Testis (tissue), 2 donors: ENCODE measurements at regions not wholly inside any gene's neighbourhood (a gene's known extent, or its start where the extent isn't known, plus 50 kb on each side); places are given as distances from the start of the nearest gene placed in this dataset.

ENCODE experiments used
- DNase-seq: peaks from one replicate; pipeline ENCODE4 v3.0.0-alpha.2; 2019
- H3K27ac ChIP-seq, 2 donors: fragments of 200-600 bp; sonication (generic); one replicate each; pipeline ENCODE4 v1.5.1; 2019
- H3K27me3 ChIP-seq: fragments of 200-600 bp; sonication (generic); one replicate; pipeline ENCODE4 v1.5.1; 2019
- H3K36me3 ChIP-seq: fragments of 200-600 bp; sonication (generic); one replicate; pipeline ENCODE4 v1.5.1; 2017; ENCODE audit warnings: low read depth; ENCODE audit errors: missing control alignments
- H3K4me1 ChIP-seq: fragments of 200-600 bp; sonication (generic); one replicate; pipeline ENCODE4 v1.5.1; 2019
- H3K4me3 ChIP-seq, 2 donors: fragments of 200-600 bp; sonication (generic); one replicate each; pipeline ENCODE4 v1.5.1; 2017 to 2019
- H3K9me3 ChIP-seq: fragments of 200-600 bp; sonication (generic); one replicate; pipeline ENCODE4 v1.5.1; 2017
- CTCF ChIP-seq, 3 experiments: fragments of 450-650 bp in 2 of 3; fragments of 200-600 bp in 1 of 3; sonication (generic) in 1 of 3; IDR thresholded peaks; one replicate each; pipeline ENCODE4 v1.5.1; 2016 to 2019; ENCODE audit warnings: antibody characterized with exemption in 3 of 3, mild to moderate bottlenecking in 2 of 3, moderate library complexity in 1 of 3
- POLR2A ChIP-seq: fragments of 450-650 bp; IDR thresholded peaks from one replicate; pipeline ENCODE4 v1.6.1; 2017; ENCODE audit warnings: antibody characterized with exemption, mild to moderate bottlenecking, moderate library complexity
- WGBS, 2 donors: methylation state at CpG; one replicate each; pipeline ENCODE4 v1.1.5; 2018; 5-methylcytosine and 5-hydroxymethylcytosine counted together
- intact Hi-C: fragments of 100-400 bp; cut with DNase I; formaldehyde crosslinking; loops from one replicate; pipeline ENCODE4 v1.15.1; 2023; ENCODE audit warnings: low total_unique reads

DNA sequence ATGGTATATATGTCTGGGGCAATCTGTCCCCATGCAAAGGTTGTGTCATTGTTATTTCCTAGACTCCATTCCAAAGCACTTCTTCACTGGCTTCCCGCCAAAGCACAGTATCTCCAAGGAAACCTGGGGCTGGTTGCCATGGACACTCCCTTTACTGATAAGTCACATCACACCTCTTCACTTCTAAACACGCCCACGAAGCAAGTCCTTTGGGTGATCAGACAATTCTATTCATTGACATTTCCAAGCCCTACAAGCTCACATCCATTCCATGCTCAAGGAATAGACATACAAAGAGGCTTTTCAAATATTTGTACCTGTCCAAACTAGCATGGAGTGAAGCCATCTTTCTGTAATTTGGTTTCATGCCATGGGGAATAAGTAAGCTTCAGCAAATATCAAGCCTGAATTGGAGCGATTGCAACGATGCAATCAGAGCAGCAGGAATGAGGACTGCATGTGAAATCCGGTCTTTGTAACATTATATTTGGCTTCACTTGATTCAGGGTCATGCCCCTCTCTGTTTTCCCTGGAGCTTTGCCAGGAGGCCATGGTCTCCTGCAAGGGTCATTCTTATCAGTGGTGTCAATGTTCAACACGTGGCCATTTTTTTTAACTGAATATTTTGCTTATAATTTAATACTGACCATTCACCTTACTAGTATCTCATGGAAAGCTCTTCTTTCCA lies 201.6 kb upstream of the TMC3 start:
- Histone ChIP-seq H3K27me3 (no peaks in the 10 kb centered on the region), H3K9me3 (no peaks in the 10 kb centered on the region), H3K4me3 (no peak overlapping the region), H3K36me3 (no peaks in the 10 kb centered on the region), H3K27ac (no peak overlapping the region), H3K4me1 (no peaks in the 10 kb centered on the region)
- WGBS, 2 donors, result 46 to 55% methylated on average over 7 of the region's 7 CpGs
- intact Hi-C loops, result no loop called here
- DNase-seq, result no peak
- TF ChIP-seq CTCF (IDR thresholded peaks at IDR 0.05) (no peak), POLR2A (no peak)

GRCh38 chr15:81573098-81573746 lies 199.2 kb upstream of the TMC3 start:
- TF ChIP-seq CTCF (IDR thresholded peaks at IDR 0.05) (no peak), POLR2A (no peak)
- WGBS, 2 donors, result 87 to 91% methylated on average over 9 of the region's 9 CpGs
- Histone ChIP-seq H3K4me1 (no peaks in the 10 kb centered on the region), H3K27me3 (no peaks in the 10 kb centered on the region), H3K4me3 (no peak overlapping the region), H3K36me3 (no peaks in the 10 kb centered on the region), H3K9me3 (no peaks in the 10 kb centered on the region), H3K27ac (no peak overlapping the region)
- intact Hi-C loops, result no loop called here
- no peak for DNase-seq

GRCh38 chr15:81572190-81572589 lies 198.2 kb upstream of the TMC3 start:
- intact Hi-C loops, result no loop called here

GRCh38 chr15:81569286-81570080 lies 195.5 kb upstream of the TMC3 start:
- DNase-seq, result no peak
- no peak for TF ChIP-seq POLR2A
- no peak for TF ChIP-seq CTCF (IDR thresholded peaks at IDR 0.05)
- 82 to 84% methylated on average over 4 of the region's 4 CpGs for WGBS, 2 donors
- Histone ChIP-seq H3K4me1 (no peaks in the 10 kb centered on the region), H3K9me3 (no peaks in the 10 kb centered on the region), H3K27ac (no peak overlapping the region), H3K36me3 (no peaks in the 10 kb centered on the region), H3K27me3 (no peaks in the 10 kb centered on the region), H3K4me3 (no peak overlapping the region)
- intact Hi-C loops, result no loop called here

More at GRCh38 chr15:81572190-81572589, 198.2 kb upstream of the TMC3 start:
- Histone ChIP-seq H3K27me3 (no peaks in the 10 kb centered on the region), H3K27ac (no peak overlapping the region), H3K9me3 (no peaks in the 10 kb centered on the region), H3K4me3 (no peak overlapping the region), H3K4me1 (no peaks in the 10 kb centered on the region), H3K36me3 (no peaks in the 10 kb centered on the region)
- DNase-seq, result no peak
- TF ChIP-seq POLR2A (no peak), CTCF (IDR thresholded peaks at IDR 0.05) (no peak)
